ENCODE measurements at regions not wholly inside any gene's neighbourhood (a gene's known extent, or its start where the extent isn't known, plus 50 kb on each side); places are given as distances from the start of the nearest gene placed in this dataset.

GRCh38 chr5:68960456-68960855 is 133.4 kb upstream of the SLC30A5 start:
- Mint-ChIP-seq H3K9me3 (no peaks in the 10 kb centered on the region), H3K27ac (no peak overlapping the region), H3K4me3 (no peak overlapping the region), H3K4me1 (ENCODE audit: low read depth) (peaks cover 3% of the 10 kb centered on the region), H3K36me3 (ENCODE audit: low read depth) (no peaks in the 10 kb centered on the region), H3K27me3 (no peaks in the 10 kb centered on the region)
- no peak for DNase-seq

GRCh38 chr5:68960961-68961360 is 132.9 kb upstream of the SLC30A5 start:
- Mint-ChIP-seq H3K9me3 (no peaks in the 10 kb centered on the region), H3K27ac (no peak overlapping the region), H3K4me3 (no peak overlapping the region), H3K27me3 (no peaks in the 10 kb centered on the region), H3K36me3 (ENCODE audit: low read depth) (no peaks in the 10 kb centered on the region), H3K4me1 (ENCODE audit: low read depth) (peaks cover 3% of the 10 kb centered on the region)
- no peak for DNase-seq

GRCh38 chr5:68961762-68962161 is 132.1 kb upstream of the SLC30A5 start:
- no peaks in the 10 kb centered on the region for H3K36me3 Mint-ChIP-seq (ENCODE audit: low read depth)
- H3K9me3 Mint-ChIP-seq = no peaks in the 10 kb centered on the region
- no peak overlapping the region for H3K4me3 Mint-ChIP-seq
- H3K27ac Mint-ChIP-seq = no peak overlapping the region
- peaks cover 3% of the 10 kb centered on the region for H3K4me1 Mint-ChIP-seq (ENCODE audit: low read depth)
- no peak for DNase-seq
- no peaks in the 10 kb centered on the region for H3K27me3 Mint-ChIP-seq

- H3K27ac Mint-ChIP-seq = no peak overlapping the region
Measured at GRCh38 chr5:68962757-68963484, 130.9 kb upstream of the SLC30A5 start.

GRCh38 chr5:68964679-68965078 is 129.1 kb upstream of the SLC30A5 start:
- peaks cover 3% of the 10 kb centered on the region for H3K4me1 Mint-ChIP-seq (ENCODE audit: low read depth)
- H3K27me3 Mint-ChIP-seq = no peaks in the 10 kb centered on the region
- no peak overlapping the region for H3K27ac Mint-ChIP-seq
- H3K4me3 Mint-ChIP-seq = no peak overlapping the region
- H3K36me3 Mint-ChIP-seq (ENCODE audit: low read depth) = no peaks in the 10 kb centered on the region
- no peak for DNase-seq
- no peaks in the 10 kb centered on the region for H3K9me3 Mint-ChIP-seq

More at GRCh38 chr5:68962757-68963484, 130.9 kb upstream of the SLC30A5 start:
- Mint-ChIP-seq H3K4me3 (no peak overlapping the region), H3K36me3 (ENCODE audit: low read depth) (no peaks in the 10 kb centered on the region), H3K9me3 (no peaks in the 10 kb centered on the region), H3K4me1 (ENCODE audit: low read depth) (peaks cover 3% of the 10 kb centered on the region), H3K27me3 (no peaks in the 10 kb centered on the region)
- no peak for DNase-seq

GRCh38 chr5:68965926-68966325 is 127.9 kb upstream of the SLC30A5 start:
- peaks cover 12% of the 10 kb centered on the region for H3K27me3 Mint-ChIP-seq
- peaks cover 3% of the 10 kb centered on the region for H3K4me1 Mint-ChIP-seq (ENCODE audit: low read depth)
- H3K9me3 Mint-ChIP-seq = no peaks in the 10 kb centered on the region
- no peak overlapping the region for H3K27ac Mint-ChIP-seq
- no peaks in the 10 kb centered on the region for H3K36me3 Mint-ChIP-seq (ENCODE audit: low read depth)
- H3K4me3 Mint-ChIP-seq = no peak overlapping the region
- no peak for DNase-seq

- H3K27me3 Mint-ChIP-seq = peaks cover 17% of the 10 kb centered on the region
- no peak overlapping the region for H3K27ac Mint-ChIP-seq
- no peaks in the 10 kb centered on the region for H3K9me3 Mint-ChIP-seq
- DNase-seq = no peak
- H3K4me1 Mint-ChIP-seq (ENCODE audit: low read depth) = peaks cover 3% of the 10 kb centered on the region
- no peak overlapping the region for H3K4me3 Mint-ChIP-seq
- H3K36me3 Mint-ChIP-seq (ENCODE audit: low read depth) = no peaks in the 10 kb centered on the region
Measured at GRCh38 chr5:68966596-68966995, 127.2 kb upstream of the SLC30A5 start.

- Mint-ChIP-seq H3K9me3 (no peaks in the 10 kb centered on the region), H3K27me3 (peaks cover 28% of the 10 kb centered on the region), H3K36me3 (ENCODE audit: low read depth) (no peaks in the 10 kb centered on the region), H3K4me1 (ENCODE audit: low read depth) (no peaks in the 10 kb centered on the region), H3K27ac (no peak overlapping the region), H3K4me3 (no peak overlapping the region)
- no peak for DNase-seq
Measured at GRCh38 chr5:68968429-68968828, 125.4 kb upstream of the SLC30A5 start.

GRCh38 chr5:68970617-68971016 is 123.2 kb upstream of the SLC30A5 start:
- no peak overlapping the region for H3K27ac Mint-ChIP-seq
- H3K4me3 Mint-ChIP-seq = no peak overlapping the region
- no peaks in the 10 kb centered on the region for H3K4me1 Mint-ChIP-seq (ENCODE audit: low read depth)

GRCh38 chr5:68973696-68974095 is 120.1 kb upstream of the SLC30A5 start:
- Mint-ChIP-seq H3K9me3 (peaks cover 15% of the 10 kb centered on the region), H3K27ac (no peak overlapping the region), H3K4me1 (ENCODE audit: low read depth) (no peaks in the 10 kb centered on the region), H3K27me3 (peaks cover 29% of the 10 kb centered on the region), H3K36me3 (ENCODE audit: low read depth) (no peaks in the 10 kb centered on the region), H3K4me3 (no peak overlapping the region)
- DNase-seq = no peak

More at GRCh38 chr5:68970617-68971016, 123.2 kb upstream of the SLC30A5 start:
- H3K36me3 Mint-ChIP-seq (ENCODE audit: low read depth) = no peaks in the 10 kb centered on the region
- H3K9me3 Mint-ChIP-seq = peaks cover 6% of the 10 kb centered on the region
- H3K27me3 Mint-ChIP-seq = peaks cover 28% of the 10 kb centered on the region
- DNase-seq = no peak

- Mint-ChIP-seq H3K4me1 (ENCODE audit: low read depth) (no peaks in the 10 kb centered on the region), H3K27ac (no peak overlapping the region), H3K9me3 (no peaks in the 10 kb centered on the region), H3K27me3 (peaks cover 4% of the 10 kb centered on the region), H3K4me3 (no peak overlapping the region), H3K36me3 (ENCODE audit: low read depth) (no peaks in the 10 kb centered on the region)
- no peak for DNase-seq
Measured at GRCh38 chr5:68983043-68983442, 110.8 kb upstream of the SLC30A5 start.

GRCh38 chr5:68983959-68984358 is 109.9 kb upstream of the SLC30A5 start:
- no peak overlapping the region for H3K27ac Mint-ChIP-seq
- no peaks in the 10 kb centered on the region for H3K36me3 Mint-ChIP-seq (ENCODE audit: low read depth)
- no peaks in the 10 kb centered on the region for H3K4me1 Mint-ChIP-seq (ENCODE audit: low read depth)
- H3K9me3 Mint-ChIP-seq = no peaks in the 10 kb centered on the region
- H3K4me3 Mint-ChIP-seq = no peak overlapping the region
- peaks cover 1% of the 10 kb centered on the region for H3K27me3 Mint-ChIP-seq
- DNase-seq = no peak

- no peaks in the 10 kb centered on the region for H3K36me3 Mint-ChIP-seq (ENCODE audit: low read depth)
- no peak overlapping the region for H3K4me3 Mint-ChIP-seq
- H3K9me3 Mint-ChIP-seq = no peaks in the 10 kb centered on the region
- DNase-seq = no peak
- H3K27me3 Mint-ChIP-seq = peaks cover 3% of the 10 kb centered on the region
- peaks cover 10% of the 10 kb centered on the region for H3K4me1 Mint-ChIP-seq (ENCODE audit: low read depth)
- no peak overlapping the region for H3K27ac Mint-ChIP-seq
Measured at GRCh38 chr5:68991279-68992084, 102.3 kb upstream of the SLC30A5 start.

GRCh38 chr5:68994645-68995044 is 99.2 kb upstream of the SLC30A5 start:
- H3K27me3 Mint-ChIP-seq = peaks cover 3% of the 10 kb centered on the region
- DNase-seq = no peak
- no peak overlapping the region for H3K27ac Mint-ChIP-seq
- peaks cover 10% of the 10 kb centered on the region for H3K4me1 Mint-ChIP-seq (ENCODE audit: low read depth)
- no peaks in the 10 kb centered on the region for H3K36me3 Mint-ChIP-seq (ENCODE audit: low read depth)
- H3K9me3 Mint-ChIP-seq = no peaks in the 10 kb centered on the region
- H3K4me3 Mint-ChIP-seq = no peak overlapping the region

GRCh38 chr5:68995845-68996545 is 97.8 kb upstream of the SLC30A5 start:
- peaks cover 10% of the 10 kb centered on the region for H3K4me1 Mint-ChIP-seq (ENCODE audit: low read depth)
- DNase-seq = no peak
- H3K27ac Mint-ChIP-seq = no peak overlapping the region
- no peaks in the 10 kb centered on the region for H3K36me3 Mint-ChIP-seq (ENCODE audit: low read depth)
- no peak overlapping the region for H3K4me3 Mint-ChIP-seq
- H3K9me3 Mint-ChIP-seq = no peaks in the 10 kb centered on the region
- H3K27me3 Mint-ChIP-seq = peaks cover 3% of the 10 kb centered on the region
